ENCODE measurements at regions not wholly inside any gene's neighbourhood (a gene's known extent, or its start where the extent isn't known, plus 50 kb on each side); places are given as distances from the start of the nearest gene placed in this dataset.
"Not testable (repeated sequence)": the region's sequence is repeated elsewhere in the genome, so short reads cannot be mapped to it uniquely, and the experiment has no call there.

DNA sequence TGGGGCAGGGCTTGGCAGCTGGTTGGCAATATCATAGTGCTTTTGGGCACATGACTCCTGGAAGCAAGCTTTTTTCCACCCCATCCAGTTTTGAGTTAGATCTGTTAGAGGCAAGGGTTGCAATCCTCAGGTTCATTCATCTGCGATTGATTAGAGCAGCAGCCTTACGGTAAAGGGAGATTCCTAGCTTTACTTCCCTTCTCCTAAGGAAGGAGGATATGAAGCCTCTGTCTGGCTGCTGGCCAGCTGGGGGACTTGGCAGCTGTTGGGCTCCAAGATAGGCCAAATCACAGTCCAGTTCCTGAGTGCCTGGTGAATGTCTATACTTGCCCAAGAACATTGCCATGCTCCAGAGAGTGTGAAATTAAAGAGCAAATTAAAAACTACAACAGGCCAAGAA is 113.4 kb upstream of the CCNH start:
- Histone ChIP-seq H4K20me1 (ENCODE audit: insufficient read depth) (no peaks in the 10 kb centered on the region), H3K27me3 (ENCODE audit: insufficient read depth, low read depth, low read length) (no peaks in the 10 kb centered on the region), H3K9me2 (ENCODE audit: insufficient read depth, low read length) (no peaks in the 10 kb centered on the region), H3K4me2 (ENCODE audit: low read length) (no peak overlapping the region), H3K9ac (ENCODE audit: low read length) (no peak overlapping the region), H2AFZ (ENCODE audit: low read depth, low read length) (no peak overlapping the region), H3F3A (ENCODE audit: insufficient read depth, low read length, poor library complexity, severe bottlenecking) (no peaks in the 10 kb centered on the region), H3K27ac (ENCODE audit: low read length) (no peak overlapping the region), H3K9me3 (ENCODE audit: low read length) (no peaks in the 10 kb centered on the region), H3K36me3 (ENCODE audit: insufficient read depth, low read length) (no peaks in the 10 kb centered on the region), H3K79me2 (replicated peaks; ENCODE audit: insufficient read depth, low read length) (no peaks in the 10 kb centered on the region), H3K4me3 (ENCODE audit: low read length) (no peak overlapping the region)
- TF ChIP-seq, protein P1, sequence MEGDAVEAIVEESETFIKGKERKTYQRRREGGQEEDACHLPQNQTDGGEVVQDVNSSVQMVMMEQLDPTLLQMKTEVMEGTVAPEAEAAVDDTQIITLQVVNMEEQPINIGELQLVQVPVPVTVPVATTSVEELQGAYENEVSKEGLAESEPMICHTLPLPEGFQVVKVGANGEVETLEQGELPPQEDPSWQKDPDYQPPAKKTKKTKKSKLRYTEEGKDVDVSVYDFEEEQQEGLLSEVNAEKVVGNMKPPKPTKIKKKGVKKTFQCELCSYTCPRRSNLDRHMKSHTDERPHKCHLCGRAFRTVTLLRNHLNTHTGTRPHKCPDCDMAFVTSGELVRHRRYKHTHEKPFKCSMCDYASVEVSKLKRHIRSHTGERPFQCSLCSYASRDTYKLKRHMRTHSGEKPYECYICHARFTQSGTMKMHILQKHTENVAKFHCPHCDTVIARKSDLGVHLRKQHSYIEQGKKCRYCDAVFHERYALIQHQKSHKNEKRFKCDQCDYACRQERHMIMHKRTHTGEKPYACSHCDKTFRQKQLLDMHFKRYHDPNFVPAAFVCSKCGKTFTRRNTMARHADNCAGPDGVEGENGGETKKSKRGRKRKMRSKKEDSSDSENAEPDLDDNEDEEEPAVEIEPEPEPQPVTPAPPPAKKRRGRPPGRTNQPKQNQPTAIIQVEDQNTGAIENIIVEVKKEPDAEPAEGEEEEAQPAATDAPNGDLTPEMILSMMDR (IDR thresholded peaks at IDR 0.05; ENCODE audit: poor library complexity, severe bottlenecking) = no peak
- no peak for TF ChIP-seq EP300 (conservative IDR thresholded peaks at IDR 0.05; ENCODE audit: poor library complexity, severe bottlenecking)
- TF ChIP-seq POLR2AphosphoS5 (IDR thresholded peaks at IDR 0.05) = no peak
- TF ChIP-seq, protein P2, sequence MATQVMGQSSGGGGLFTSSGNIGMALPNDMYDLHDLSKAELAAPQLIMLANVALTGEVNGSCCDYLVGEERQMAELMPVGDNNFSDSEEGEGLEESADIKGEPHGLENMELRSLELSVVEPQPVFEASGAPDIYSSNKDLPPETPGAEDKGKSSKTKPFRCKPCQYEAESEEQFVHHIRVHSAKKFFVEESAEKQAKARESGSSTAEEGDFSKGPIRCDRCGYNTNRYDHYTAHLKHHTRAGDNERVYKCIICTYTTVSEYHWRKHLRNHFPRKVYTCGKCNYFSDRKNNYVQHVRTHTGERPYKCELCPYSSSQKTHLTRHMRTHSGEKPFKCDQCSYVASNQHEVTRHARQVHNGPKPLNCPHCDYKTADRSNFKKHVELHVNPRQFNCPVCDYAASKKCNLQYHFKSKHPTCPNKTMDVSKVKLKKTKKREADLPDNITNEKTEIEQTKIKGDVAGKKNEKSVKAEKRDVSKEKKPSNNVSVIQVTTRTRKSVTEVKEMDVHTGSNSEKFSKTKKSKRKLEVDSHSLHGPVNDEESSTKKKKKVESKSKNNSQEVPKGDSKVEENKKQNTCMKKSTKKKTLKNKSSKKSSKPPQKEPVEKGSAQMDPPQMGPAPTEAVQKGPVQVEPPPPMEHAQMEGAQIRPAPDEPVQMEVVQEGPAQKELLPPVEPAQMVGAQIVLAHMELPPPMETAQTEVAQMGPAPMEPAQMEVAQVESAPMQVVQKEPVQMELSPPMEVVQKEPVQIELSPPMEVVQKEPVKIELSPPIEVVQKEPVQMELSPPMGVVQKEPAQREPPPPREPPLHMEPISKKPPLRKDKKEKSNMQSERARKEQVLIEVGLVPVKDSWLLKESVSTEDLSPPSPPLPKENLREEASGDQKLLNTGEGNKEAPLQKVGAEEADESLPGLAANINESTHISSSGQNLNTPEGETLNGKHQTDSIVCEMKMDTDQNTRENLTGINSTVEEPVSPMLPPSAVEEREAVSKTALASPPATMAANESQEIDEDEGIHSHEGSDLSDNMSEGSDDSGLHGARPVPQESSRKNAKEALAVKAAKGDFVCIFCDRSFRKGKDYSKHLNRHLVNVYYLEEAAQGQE (IDR thresholded peaks at IDR 0.05; ENCODE audit: borderline replicate concordance) = no peak
- no peak for TF ChIP-seq SMC3 (conservative IDR thresholded peaks at IDR 0.05; ENCODE audit: poor library complexity)
- no peak for TF ChIP-seq MXI1 (conservative IDR thresholded peaks at IDR 0.05; ENCODE audit: poor library complexity, severe bottlenecking)
- no peak for TF ChIP-seq RAD21 (conservative IDR thresholded peaks at IDR 0.05)
- no peak for TF ChIP-seq TAF1 (IDR thresholded peaks at IDR 0.05; ENCODE audit: low read depth)
- no peak for TF ChIP-seq EZH2 (IDR thresholded peaks at IDR 0.05; ENCODE audit: borderline replicate concordance, insufficient read depth, low read length, poor library complexity, severe bottlenecking)

- H3F3A ChIP-seq (ENCODE audit: insufficient read depth, low read length, poor library complexity, severe bottlenecking) = no peaks in the 10 kb centered on the region
- no peaks in the 10 kb centered on the region for H3K9me2 ChIP-seq (ENCODE audit: insufficient read depth, low read length)
- H3K79me2 ChIP-seq (replicated peaks; ENCODE audit: insufficient read depth, low read length) = no peaks in the 10 kb centered on the region
- H3K27me3 ChIP-seq (ENCODE audit: insufficient read depth, low read depth, low read length) = no peaks in the 10 kb centered on the region
- TF ChIP-seq, protein P2 (IDR thresholded peaks at IDR 0.05; ENCODE audit: borderline replicate concordance) = no peak
- no peak for TF ChIP-seq MXI1 (conservative IDR thresholded peaks at IDR 0.05; ENCODE audit: poor library complexity, severe bottlenecking)
- TF ChIP-seq EZH2 (IDR thresholded peaks at IDR 0.05; ENCODE audit: borderline replicate concordance, insufficient read depth, low read length, poor library complexity, severe bottlenecking) = no peak
- TF ChIP-seq RAD21 (conservative IDR thresholded peaks at IDR 0.05) = no peak
- TF ChIP-seq SMC3 (conservative IDR thresholded peaks at IDR 0.05; ENCODE audit: poor library complexity) = no peak
- TF ChIP-seq POLR2AphosphoS5 (IDR thresholded peaks at IDR 0.05) = no peak
- TF ChIP-seq TAF1 (IDR thresholded peaks at IDR 0.05; ENCODE audit: low read depth) = no peak
- TF ChIP-seq, protein P1 (IDR thresholded peaks at IDR 0.05; ENCODE audit: poor library complexity, severe bottlenecking) = no peak
- TF ChIP-seq EP300 (conservative IDR thresholded peaks at IDR 0.05; ENCODE audit: poor library complexity, severe bottlenecking) = no peak
- no peak overlapping the region for H3K9ac ChIP-seq (ENCODE audit: low read length)
- H3K9me3 ChIP-seq (ENCODE audit: low read length) = no peaks in the 10 kb centered on the region
- no peak overlapping the region for H3K4me3 ChIP-seq (ENCODE audit: low read length)
- no peak overlapping the region for H2AFZ ChIP-seq (ENCODE audit: low read depth, low read length)
- no peak overlapping the region for H3K4me2 ChIP-seq (ENCODE audit: low read length)
- H4K20me1 ChIP-seq (ENCODE audit: insufficient read depth) = no peaks in the 10 kb centered on the region
- no peaks in the 10 kb centered on the region for H3K36me3 ChIP-seq (ENCODE audit: insufficient read depth, low read length)
- no peak overlapping the region for H3K27ac ChIP-seq (ENCODE audit: low read length)
Observed at GRCh38 chr5:87524217-87524616, 111.5 kb upstream of the CCNH start.

GRCh38 chr5:87511778-87512177 is 99.0 kb upstream of the CCNH start:
- not testable (repeated sequence) for H3K4me2 ChIP-seq (ENCODE audit: low read length); H3K36me3 ChIP-seq (ENCODE audit: insufficient read depth, low read length); H3K9me3 ChIP-seq (ENCODE audit: low read length); H2AFZ ChIP-seq (ENCODE audit: low read depth, low read length); H3K27ac ChIP-seq (ENCODE audit: low read length); H3K9ac ChIP-seq (ENCODE audit: low read length); H3K79me2 ChIP-seq (replicated peaks; ENCODE audit: insufficient read depth, low read length); H4K20me1 ChIP-seq (ENCODE audit: insufficient read depth); H3K4me3 ChIP-seq (ENCODE audit: low read length); H3K27me3 ChIP-seq (ENCODE audit: insufficient read depth, low read depth, low read length); H3K9me2 ChIP-seq (ENCODE audit: insufficient read depth, low read length); H3F3A ChIP-seq (ENCODE audit: insufficient read depth, low read length, poor library complexity, severe bottlenecking)

Data from neural cell (in vitro differentiated cells).